Smooth muscle cell (in vitro differentiated cells): ENCODE measurements at regions not wholly inside any gene's neighbourhood (a gene's known extent, or its start where the extent isn't known, plus 50 kb on each side); places are given as distances from the start of the nearest gene placed in this dataset.

Source experiments
- DNase-seq: peaks from one replicate; lab custom pipeline; 2025; ENCODE audit not compliant: unreplicated experiment; lab: John Stamatoyannopoulos, UW
- H2AFZ ChIP-seq: fragments of 200-600 bp; sonication (generic); 2 replicates; pipeline ENCODE4 v1.6.0; 2016; ENCODE audit warnings: antibody characterized with exemption, low read depth, mild to moderate bottlenecking
- H3F3A ChIP-seq: fragments of 200-600 bp; sonication (generic); 2 replicates; pipeline ENCODE4 v1.6.0; 2017; ENCODE audit warnings: antibody characterized with exemption, low read depth
- H3K27ac ChIP-seq: fragments of 200-600 bp; sonication (generic); 2 replicates; pipeline ENCODE4 v1.5.1; 2016; ENCODE audit warnings: low read depth, mild to moderate bottlenecking
- H3K27me3 ChIP-seq: fragments of 200-600 bp; sonication (generic); 2 replicates; pipeline ENCODE4 v1.6.1; 2016; ENCODE audit warnings: low read depth, mild to moderate bottlenecking
- H3K36me3 ChIP-seq: fragments of 200-600 bp; sonication (generic); 2 replicates; pipeline ENCODE4 v1.5.1; 2016; ENCODE audit warnings: low read depth
- H3K4me1 ChIP-seq: fragments of 200-600 bp; sonication (generic); 2 replicates; pipeline ENCODE4 v1.5.1; 2016; ENCODE audit warnings: low read depth
- H3K4me2 ChIP-seq: fragments of 200-600 bp; sonication (generic); 2 replicates; pipeline ENCODE4 v1.6.0; 2016; ENCODE audit warnings: mild to moderate bottlenecking
- H3K4me3 ChIP-seq: fragments of 200-600 bp; sonication (generic); 2 replicates; pipeline ENCODE4 v1.5.1; 2016; ENCODE audit warnings: mild to moderate bottlenecking
- H3K79me2 ChIP-seq: fragments of 200-600 bp; sonication (generic); 2 replicates; pipeline ENCODE4 v1.6.0; 2016; ENCODE audit warnings: low read depth, mild to moderate bottlenecking
- H3K9ac ChIP-seq: fragments of 200-600 bp; sonication (generic); 2 replicates; pipeline ENCODE4 v1.6.0; 2016; ENCODE audit warnings: low read depth
- H3K9me3 ChIP-seq: fragments of 200-600 bp; sonication (generic); replicated peaks from 2 replicates; pipeline ENCODE4 v1.5.1; 2016; ENCODE audit warnings: low read depth
- H4K20me1 ChIP-seq: fragments of 200-600 bp; sonication (generic); 2 replicates; pipeline ENCODE4 v1.6.0; 2016; ENCODE audit warnings: low read depth
- WGBS: methylation state at CpG from one replicate; pipeline ENCODE4 v1.1.7; 2016; ENCODE audit warnings: low lambda C conversion rate; 5-methylcytosine and 5-hydroxymethylcytosine counted together
- TF ChIP-seq, protein P1 (sequence below): fragments of 200-600 bp; sonication (generic); IDR thresholded peaks from 2 replicates; pipeline ENCODE4 v1.5.1; 2017; ENCODE audit warnings: borderline replicate concordance, mild to moderate bottlenecking, antibody characterized with exemption; ENCODE audit not compliant: insufficient read depth, poor library complexity, severe bottlenecking

DNA sequence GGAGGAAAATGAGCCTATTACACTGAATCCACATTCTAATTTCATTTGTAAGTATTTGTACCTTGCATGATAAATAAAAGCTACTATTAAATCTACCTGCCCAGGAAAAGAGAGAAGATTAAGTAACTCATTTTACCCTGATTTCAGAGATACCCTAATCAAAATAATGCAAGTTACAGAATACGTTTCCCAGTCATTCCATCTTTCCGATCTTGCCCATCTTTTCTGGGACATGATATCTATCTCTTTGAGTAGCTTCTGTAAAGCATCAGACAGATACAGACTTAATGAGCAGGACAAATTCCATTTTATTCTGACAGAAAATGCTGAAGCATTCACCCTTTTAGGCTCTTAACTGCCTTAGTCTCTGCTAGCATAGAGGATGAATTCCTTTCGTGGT is 56.6 kb downstream of the SPRY2 start:
- TF ChIP-seq, protein P1, sequence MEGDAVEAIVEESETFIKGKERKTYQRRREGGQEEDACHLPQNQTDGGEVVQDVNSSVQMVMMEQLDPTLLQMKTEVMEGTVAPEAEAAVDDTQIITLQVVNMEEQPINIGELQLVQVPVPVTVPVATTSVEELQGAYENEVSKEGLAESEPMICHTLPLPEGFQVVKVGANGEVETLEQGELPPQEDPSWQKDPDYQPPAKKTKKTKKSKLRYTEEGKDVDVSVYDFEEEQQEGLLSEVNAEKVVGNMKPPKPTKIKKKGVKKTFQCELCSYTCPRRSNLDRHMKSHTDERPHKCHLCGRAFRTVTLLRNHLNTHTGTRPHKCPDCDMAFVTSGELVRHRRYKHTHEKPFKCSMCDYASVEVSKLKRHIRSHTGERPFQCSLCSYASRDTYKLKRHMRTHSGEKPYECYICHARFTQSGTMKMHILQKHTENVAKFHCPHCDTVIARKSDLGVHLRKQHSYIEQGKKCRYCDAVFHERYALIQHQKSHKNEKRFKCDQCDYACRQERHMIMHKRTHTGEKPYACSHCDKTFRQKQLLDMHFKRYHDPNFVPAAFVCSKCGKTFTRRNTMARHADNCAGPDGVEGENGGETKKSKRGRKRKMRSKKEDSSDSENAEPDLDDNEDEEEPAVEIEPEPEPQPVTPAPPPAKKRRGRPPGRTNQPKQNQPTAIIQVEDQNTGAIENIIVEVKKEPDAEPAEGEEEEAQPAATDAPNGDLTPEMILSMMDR = no peak
- Histone ChIP-seq H3K9me3 (no peaks in the 10 kb centered on the region), H4K20me1 (no peaks in the 10 kb centered on the region), H3K27me3 (no peaks in the 10 kb centered on the region), H3K4me2 (no peak overlapping the region), H3F3A (no peaks in the 10 kb centered on the region), H3K4me3 (no peak overlapping the region), H3K27ac (no peak overlapping the region), H3K4me1 (no peaks in the 10 kb centered on the region), H2AFZ (no peak overlapping the region), H3K36me3 (no peaks in the 10 kb centered on the region), H3K9ac (no peak overlapping the region), H3K79me2 (no peaks in the 10 kb centered on the region)
- WGBS = 94% methylated on average over 3 of the region's 3 CpGs
- no peak for DNase-seq

DNA sequence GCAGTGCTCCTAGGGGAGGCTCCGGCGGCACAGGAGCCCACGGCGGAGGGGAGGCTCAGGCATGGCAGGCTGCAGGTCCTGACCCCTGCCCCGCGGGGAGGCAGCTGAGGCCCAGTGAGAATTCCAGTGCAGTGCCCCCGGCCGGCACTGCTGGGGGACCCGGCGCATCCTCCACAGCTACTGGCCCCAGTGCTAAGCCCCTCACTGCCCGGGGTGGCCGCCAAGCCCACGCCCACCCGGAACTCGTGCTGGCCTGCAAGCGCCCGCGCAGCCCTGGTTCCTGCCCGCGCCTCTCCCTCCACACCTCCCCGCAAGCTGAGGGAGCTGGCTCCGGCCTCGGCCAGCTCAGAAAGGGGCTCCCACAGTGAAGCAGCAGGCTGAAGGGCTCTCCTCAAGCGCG is 62.2 kb downstream of the SPRY2 start:
- 95% methylated on average over 25 of the region's 25 CpGs for WGBS
- H3K4me3 ChIP-seq = no peak overlapping the region
- no peaks in the 10 kb centered on the region for H3K27me3 ChIP-seq
- H3K4me2 ChIP-seq = no peak overlapping the region
- no peaks in the 10 kb centered on the region for H3K79me2 ChIP-seq
- H3K36me3 ChIP-seq = no peaks in the 10 kb centered on the region
- no peak overlapping the region for H3K9ac ChIP-seq
- no peaks in the 10 kb centered on the region for H3K9me3 ChIP-seq
- peaks cover 21% of the 10 kb centered on the region for H3K4me1 ChIP-seq
- H3F3A ChIP-seq = no peaks in the 10 kb centered on the region
- TF ChIP-seq, protein P1 = no peak
- no peak overlapping the region for H2AFZ ChIP-seq
- DNase-seq = no peak
- no peaks in the 10 kb centered on the region for H4K20me1 ChIP-seq
- no peak overlapping the region for H3K27ac ChIP-seq

DNA sequence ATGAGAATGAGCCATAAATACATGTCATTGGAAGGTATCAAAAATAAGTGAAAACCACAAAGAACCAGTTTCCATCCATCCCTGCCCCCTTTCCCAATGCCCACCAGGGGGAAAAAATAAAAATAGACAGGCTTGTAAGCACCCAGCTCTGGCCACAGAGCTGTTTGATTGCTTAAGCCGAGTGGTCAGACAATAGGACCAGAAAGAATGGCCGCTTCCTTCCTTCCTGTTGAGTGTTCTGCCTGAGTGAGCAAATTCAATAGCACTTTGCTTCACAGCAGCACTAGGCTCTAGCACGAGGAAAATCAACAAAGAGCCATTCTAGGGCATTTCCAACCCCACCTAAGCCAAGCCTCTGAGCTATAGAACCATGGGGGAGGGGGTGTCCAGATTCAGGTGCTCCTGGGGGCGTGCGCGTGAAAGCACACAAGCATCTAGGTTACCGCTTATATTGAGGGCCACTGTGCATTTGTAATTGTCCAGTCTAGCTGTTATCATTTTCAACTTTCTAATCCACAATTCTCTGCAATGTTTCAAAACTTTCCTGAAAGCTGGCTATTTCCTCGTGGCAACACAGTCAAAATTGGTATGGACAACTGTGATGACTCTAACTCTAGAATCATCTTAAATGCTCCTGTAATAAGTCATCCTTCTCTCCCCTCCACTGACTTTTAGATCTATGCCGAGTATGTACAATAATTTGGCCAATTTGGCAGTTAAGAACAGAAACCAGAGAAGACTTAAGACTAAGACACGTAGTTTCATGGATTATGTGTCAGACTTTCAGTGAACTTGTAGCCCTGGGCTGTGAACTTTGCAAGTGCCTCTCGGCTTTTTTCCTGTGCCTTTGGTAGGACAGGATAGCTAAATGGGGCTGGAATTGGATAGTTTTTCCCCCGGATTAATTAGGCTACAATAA is 64.3 kb downstream of the SPRY2 start:
- H3K27me3 ChIP-seq = no peaks in the 10 kb centered on the region
- H3K4me2 ChIP-seq = peak overlapping the region; percentile 1
- DNase-seq = no peak
- H3K79me2 ChIP-seq = no peaks in the 10 kb centered on the region
- no peak overlapping the region for H3K4me3 ChIP-seq
- H2AFZ ChIP-seq = no peak overlapping the region
- no peaks in the 10 kb centered on the region for H3F3A ChIP-seq
- H3K27ac ChIP-seq = peak overlapping the region; percentile 36
- 71% methylated on average over 12 of the region's 12 CpGs for WGBS
- H3K36me3 ChIP-seq = peaks cover 3% of the 10 kb centered on the region
- TF ChIP-seq, protein P1 = no peak
- no peaks in the 10 kb centered on the region for H3K9me3 ChIP-seq
- H3K9ac ChIP-seq = no peak overlapping the region
- peaks cover 21% of the 10 kb centered on the region for H3K4me1 ChIP-seq
- H4K20me1 ChIP-seq = no peaks in the 10 kb centered on the region

DNA sequence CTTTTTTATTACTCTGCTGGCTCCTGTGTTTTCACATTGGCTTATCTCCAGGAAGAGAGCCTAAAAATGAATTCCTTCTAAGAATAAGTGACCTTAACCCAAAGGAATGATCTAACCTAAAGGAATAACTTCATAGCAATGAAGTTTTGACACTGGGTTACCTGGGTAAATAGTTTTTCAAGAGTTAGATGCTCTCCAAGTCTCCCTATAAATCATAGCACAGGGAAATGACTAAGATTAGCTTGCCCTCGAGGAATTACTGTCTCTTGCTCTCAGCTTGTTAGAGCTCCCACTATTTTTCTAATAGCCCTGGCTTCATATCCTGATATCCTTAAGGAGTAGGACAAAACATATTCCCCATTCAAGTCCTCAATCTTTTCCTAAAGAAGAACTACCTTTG is 66.3 kb downstream of the SPRY2 start:
- H4K20me1 ChIP-seq = no peaks in the 10 kb centered on the region
- H3K27ac ChIP-seq = no peak overlapping the region
- H3K9ac ChIP-seq = no peak overlapping the region
- TF ChIP-seq, protein P1 = no peak
- H3K4me2 ChIP-seq = no peak overlapping the region
- H3K4me3 ChIP-seq = no peak overlapping the region
- H3K4me1 ChIP-seq = peaks cover 21% of the 10 kb centered on the region
- 29% methylated on average over 1 of the region's 1 CpG for WGBS
- H3K36me3 ChIP-seq = peaks cover 8% of the 10 kb centered on the region
- no peak for DNase-seq
- H3F3A ChIP-seq = no peaks in the 10 kb centered on the region
- H3K27me3 ChIP-seq = no peaks in the 10 kb centered on the region
- H2AFZ ChIP-seq = no peak overlapping the region
- peaks cover 10% of the 10 kb centered on the region for H3K9me3 ChIP-seq
- H3K79me2 ChIP-seq = no peaks in the 10 kb centered on the region
